Fibroblast of pulmonary artery (primary cell): ENCODE measurements at regions not wholly inside any gene's neighbourhood (a gene's known extent, or its start where the extent isn't known, plus 50 kb on each side); places are given as distances from the start of the nearest gene placed in this dataset.

Source experiments
- DNase-seq: peaks from one replicate; pipeline ENCODE4 v3.0.0-alpha.2; 2010; ENCODE audit warnings: low read depth
- H3K4me3 ChIP-seq: replicated peaks from 2 replicates; pipeline ENCODE4 v1.5.1; 2011; ENCODE audit warnings: low read depth, mild to moderate bottlenecking, control low read depth, low read length, moderate library complexity
- TF ChIP-seq, protein P1 (sequence below): IDR thresholded peaks from 2 replicates; pipeline ENCODE4 v1.5.1; 2011; ENCODE audit warnings: mild to moderate bottlenecking, control low read depth, low read length, inconsistent platforms; ENCODE audit errors: missing control alignments

DNA sequence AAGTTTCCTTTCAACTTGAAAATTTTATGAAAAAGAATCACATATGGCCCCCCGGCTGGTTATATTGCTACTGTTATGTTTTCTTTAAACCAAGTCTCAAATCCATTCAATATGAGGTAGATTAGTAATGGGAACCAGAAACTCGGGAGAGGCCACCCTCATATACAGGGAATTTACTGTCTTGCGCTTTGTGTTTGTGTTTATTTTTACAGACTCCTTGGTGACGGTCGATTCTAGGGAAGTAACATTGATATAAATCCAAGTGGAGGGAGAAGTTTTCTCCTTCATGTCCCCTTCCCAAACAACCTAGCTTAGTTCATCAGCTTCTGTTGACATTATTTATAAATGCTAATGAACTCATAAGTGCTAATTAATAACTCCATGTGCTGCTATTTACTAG, 163.5 kb upstream of the LMO4 start:
- TF ChIP-seq, protein P1, sequence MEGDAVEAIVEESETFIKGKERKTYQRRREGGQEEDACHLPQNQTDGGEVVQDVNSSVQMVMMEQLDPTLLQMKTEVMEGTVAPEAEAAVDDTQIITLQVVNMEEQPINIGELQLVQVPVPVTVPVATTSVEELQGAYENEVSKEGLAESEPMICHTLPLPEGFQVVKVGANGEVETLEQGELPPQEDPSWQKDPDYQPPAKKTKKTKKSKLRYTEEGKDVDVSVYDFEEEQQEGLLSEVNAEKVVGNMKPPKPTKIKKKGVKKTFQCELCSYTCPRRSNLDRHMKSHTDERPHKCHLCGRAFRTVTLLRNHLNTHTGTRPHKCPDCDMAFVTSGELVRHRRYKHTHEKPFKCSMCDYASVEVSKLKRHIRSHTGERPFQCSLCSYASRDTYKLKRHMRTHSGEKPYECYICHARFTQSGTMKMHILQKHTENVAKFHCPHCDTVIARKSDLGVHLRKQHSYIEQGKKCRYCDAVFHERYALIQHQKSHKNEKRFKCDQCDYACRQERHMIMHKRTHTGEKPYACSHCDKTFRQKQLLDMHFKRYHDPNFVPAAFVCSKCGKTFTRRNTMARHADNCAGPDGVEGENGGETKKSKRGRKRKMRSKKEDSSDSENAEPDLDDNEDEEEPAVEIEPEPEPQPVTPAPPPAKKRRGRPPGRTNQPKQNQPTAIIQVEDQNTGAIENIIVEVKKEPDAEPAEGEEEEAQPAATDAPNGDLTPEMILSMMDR, result no peak
- H3K4me3 ChIP-seq, result no peak overlapping the region
- no peak for DNase-seq

DNA sequence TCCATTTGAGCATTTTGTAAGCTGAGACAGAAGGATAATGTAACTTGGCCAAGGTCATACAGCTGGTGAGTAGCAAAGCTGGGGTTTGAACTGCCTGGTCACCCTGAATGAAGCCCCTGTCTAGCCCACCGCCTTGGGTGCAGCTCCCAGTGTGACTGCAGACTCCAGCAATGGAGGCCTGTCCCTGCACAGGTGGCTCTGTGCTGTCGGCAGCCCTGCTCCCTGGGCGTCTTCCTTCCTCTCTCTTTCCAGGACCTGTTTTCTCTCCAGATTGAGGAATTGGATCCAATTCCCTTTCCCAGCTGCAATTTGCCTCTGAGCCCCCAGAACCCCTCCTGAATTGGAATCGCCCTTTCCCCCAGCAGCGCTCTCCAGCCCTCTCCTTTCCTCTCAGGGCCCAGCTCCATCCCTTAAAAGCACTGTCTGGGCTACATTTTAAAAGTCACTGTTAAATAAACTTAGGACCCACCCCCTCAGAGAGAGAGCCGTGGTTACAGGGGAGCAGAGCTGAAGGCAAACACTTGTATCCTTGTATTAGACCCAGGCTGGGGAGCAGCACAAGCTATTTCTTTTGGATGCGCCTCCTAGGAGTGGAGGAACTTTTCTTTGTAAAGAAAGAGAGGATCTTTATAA, 161.4 kb upstream of the LMO4 start:
- no peak for DNase-seq
- TF ChIP-seq, protein P1, result no peak
- H3K4me3 ChIP-seq, result no peak overlapping the region

DNA sequence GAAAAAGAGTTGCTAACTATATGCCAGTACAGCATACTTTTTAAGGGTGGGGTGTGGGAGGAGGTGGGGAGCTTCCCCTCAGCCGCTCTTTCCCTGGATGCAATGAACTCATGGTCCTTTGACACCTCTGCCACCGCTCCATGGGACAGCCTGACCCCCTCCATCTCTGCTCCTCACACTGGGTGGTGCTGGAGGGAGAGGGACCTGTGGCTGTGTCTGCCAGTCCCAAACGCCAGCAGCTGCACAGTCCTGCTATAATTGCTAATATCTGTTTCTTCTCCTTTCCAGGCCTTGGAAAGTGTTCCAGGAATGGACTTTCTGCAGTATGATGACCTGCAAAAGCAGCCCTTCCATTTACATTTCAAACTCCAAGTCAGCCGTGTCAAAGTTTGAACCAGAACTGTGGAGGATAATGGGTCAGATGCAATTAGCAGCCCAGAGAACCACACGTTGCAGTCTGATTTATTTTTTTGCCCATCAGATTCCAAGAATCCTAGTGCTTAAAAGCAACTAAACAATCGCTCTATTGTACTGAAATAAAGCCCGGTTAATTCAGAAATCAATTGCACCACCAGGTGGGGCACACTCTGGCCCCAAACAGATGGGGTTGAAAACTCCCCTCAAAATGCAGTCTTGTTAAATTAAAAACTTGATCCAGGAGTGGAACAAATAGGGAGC, 160.7 kb upstream of the LMO4 start:
- no peak overlapping the region for H3K4me3 ChIP-seq
- TF ChIP-seq, protein P1, result peak; percentile 9
- no peak for DNase-seq

GRCh38 chr1:87169263-87169910, 159.3 kb upstream of the LMO4 start:
- DNase-seq, result no peak
- H3K4me3 ChIP-seq, result no peak overlapping the region
- TF ChIP-seq, protein P1, result no peak

DNA sequence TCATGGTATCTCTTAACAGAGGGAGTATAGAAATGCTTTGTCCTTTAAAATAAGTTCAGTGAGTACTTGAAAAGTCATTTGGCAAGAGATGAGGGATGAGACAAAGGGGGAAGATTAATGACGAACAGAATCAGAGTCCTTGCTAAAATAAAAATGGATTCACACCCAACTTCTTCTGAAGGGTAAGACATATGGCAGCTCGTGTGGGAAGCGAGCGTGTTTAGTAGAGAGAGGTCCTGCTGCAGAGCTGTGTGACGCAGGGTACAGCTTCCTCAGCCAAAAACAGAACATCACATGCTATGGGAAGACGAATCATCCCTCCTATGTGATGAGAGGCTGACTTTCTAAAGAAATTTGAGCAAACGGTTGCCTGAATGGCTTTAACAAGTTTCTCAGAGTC, 158.5 kb upstream of the LMO4 start:
- H3K4me3 ChIP-seq, result no peak overlapping the region
- TF ChIP-seq, protein P1, result no peak
- DNase-seq, result peak; percentile 17

DNA sequence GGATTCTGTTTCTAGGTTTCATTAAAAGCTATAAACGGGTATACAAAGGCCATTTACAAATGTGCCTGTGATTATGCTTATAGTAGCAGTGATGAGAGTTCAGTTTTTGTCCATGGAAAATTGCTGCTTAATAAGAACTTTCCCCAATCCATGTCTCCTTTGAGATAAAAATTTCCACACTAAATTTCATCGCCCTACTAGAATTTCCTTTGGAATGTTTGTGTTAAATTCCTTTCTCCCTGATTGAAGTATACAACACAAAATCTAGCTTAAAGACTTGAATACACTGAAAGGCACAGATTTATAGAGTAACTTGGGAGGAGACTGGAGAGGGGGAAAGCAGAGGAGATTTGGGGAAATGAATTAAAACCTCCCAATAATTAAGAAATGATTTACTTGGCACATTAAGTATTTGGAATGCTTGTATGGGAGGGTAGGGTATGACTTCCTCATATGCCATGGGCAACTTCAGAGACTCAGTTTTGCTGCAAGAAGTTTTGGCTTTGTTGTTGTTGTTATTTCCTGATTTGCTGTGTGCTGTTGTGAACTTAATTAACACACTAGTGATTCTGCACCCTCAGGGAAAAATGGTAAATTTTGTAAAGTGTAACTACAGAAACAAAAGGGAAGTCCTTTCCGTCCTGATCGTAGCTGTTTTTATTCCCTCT, 157.6 kb upstream of the LMO4 start:
- TF ChIP-seq, protein P1, result no peak
- no peak for DNase-seq
- H3K4me3 ChIP-seq, result no peak overlapping the region
